Neuron (in vitro differentiated cells): ENCODE measurements at regions not wholly inside any gene's neighbourhood (a gene's known extent, or its start where the extent isn't known, plus 50 kb on each side); places are given as distances from the start of the nearest gene placed in this dataset.
A peak's percentile ranks its signal among the peaks of the same experiment; 100 is the strongest.

Source experiments
- H2AFZ ChIP-seq: one replicate; pipeline ENCODE4 v1.6.1; 2013; ENCODE audit warnings: low read depth, mild to moderate bottlenecking, inconsistent platforms, low read length, moderate library complexity
- H3K27me3 ChIP-seq: one replicate; pipeline ENCODE4 v1.6.1; 2013; ENCODE audit warnings: low read length; ENCODE audit not compliant: insufficient read depth
- H3K36me3 ChIP-seq: one replicate; pipeline ENCODE4 v1.6.1; 2013; ENCODE audit warnings: low read length; ENCODE audit not compliant: insufficient read depth
- H3K4me1 ChIP-seq: one replicate; pipeline ENCODE4 v1.6.1; 2013; ENCODE audit warnings: low read length; ENCODE audit not compliant: insufficient read depth
- H3K4me3 ChIP-seq: 2 replicates; pipeline ENCODE4 v1.5.1; 2013; ENCODE audit warnings: mild to moderate bottlenecking, low read length, moderate library complexity
- H3K9me3 ChIP-seq: one replicate; pipeline ENCODE4 v1.6.1; 2013; ENCODE audit warnings: low read length

DNA sequence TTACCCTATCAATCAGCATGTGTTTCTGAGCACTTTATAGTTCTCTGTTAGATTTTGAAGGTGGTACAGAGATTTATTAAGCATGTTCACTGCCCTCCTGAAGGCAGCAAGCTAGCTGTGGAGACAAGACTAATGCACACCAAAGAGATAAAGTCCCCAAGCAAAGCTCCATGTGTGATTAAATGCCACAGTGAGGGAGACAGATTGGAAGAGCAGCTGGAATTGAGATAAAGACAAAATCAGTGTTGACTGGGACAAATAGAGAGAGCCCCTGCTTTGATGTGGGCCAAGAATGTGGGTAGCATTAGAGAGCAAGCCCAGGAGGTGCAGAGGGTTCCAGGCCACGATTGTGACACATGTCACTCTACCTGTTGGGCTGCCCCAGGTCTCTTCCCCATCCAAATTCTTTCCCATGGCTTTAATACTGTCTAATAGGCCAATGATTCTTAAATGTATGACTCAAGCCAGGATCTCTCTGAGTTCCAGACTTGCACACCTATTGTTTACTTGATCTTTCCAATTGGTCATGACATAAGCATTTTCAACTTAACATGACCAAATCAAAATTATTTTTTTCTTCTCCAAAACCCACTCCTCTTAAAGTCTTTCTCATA, 60.1 kb upstream of the ZC3H12C start:
- Histone ChIP-seq H2AFZ (peak overlapping the region; percentile 59), H3K4me1 (peaks cover 34% of the 10 kb centered on the region), H3K27me3 (no peaks in the 10 kb centered on the region), H3K4me3 (no peak overlapping the region), H3K9me3 (no peaks in the 10 kb centered on the region), H3K36me3 (no peaks in the 10 kb centered on the region)

DNA sequence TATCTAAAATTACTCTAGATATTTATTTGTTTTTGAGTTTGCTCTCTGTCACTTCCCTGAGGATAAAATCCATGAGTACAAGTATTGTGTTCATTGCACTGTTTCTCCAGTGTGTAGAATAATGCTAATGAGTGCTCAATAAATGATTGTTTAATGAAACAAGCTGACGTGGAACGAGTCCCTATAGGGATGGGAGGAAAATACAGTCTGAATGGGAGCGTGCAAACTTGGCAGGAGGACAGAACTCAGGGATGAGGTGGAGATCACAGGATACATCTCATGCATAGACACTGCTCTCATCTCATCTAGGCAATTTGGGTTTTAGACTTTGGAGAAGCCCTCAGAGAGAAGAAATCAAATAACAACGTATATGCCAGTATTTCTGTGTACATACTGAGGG, 58.4 kb upstream of the ZC3H12C start:
- peaks cover 32% of the 10 kb centered on the region for H3K4me1 ChIP-seq
- H3K9me3 ChIP-seq = no peaks in the 10 kb centered on the region
- H2AFZ ChIP-seq = no peak overlapping the region
- no peaks in the 10 kb centered on the region for H3K36me3 ChIP-seq
- no peak overlapping the region for H3K4me3 ChIP-seq
- no peaks in the 10 kb centered on the region for H3K27me3 ChIP-seq

DNA sequence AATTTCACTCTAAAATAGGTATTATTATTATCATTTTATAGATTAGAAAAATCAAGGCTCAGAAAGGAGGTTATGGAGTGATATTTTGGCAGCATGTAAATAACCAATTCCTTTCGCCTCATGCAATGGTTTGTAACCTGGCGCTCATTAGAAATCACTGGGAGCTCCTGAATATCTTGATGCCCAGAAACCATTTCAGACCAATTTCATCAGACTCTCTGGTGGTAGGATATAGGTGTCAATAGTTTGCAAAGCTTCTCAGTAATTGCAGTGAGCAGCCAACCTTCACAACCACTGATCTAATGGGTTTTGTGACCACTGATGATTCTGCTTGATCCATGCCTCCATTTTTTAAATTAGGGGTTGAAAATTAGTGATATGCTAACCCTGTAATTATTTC, 57.8 kb upstream of the ZC3H12C start:
- Histone ChIP-seq H3K4me3 (no peak overlapping the region), H3K9me3 (peaks cover 2% of the 10 kb centered on the region), H3K36me3 (no peaks in the 10 kb centered on the region), H2AFZ (no peak overlapping the region), H3K4me1 (peaks cover 26% of the 10 kb centered on the region), H3K27me3 (no peaks in the 10 kb centered on the region)

DNA sequence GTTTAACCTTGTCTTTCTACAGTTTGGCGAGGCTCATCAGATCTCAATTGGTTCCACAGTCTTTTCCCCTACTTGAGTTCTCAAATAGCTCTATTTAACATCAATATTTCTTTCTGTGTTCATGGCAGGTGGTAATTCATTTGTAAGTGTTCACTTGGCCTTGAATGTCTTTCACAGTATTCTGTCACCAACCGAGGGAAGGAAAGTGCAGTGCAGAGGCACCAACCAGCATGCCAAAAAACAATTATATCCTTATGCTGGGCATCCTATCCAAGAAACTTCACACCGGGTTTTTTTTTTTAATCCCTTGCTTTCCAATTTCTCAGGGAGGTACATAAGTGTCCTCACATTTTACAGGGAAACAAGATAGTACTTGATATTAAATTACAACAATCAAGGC, 55.0 kb upstream of the ZC3H12C start:
- Histone ChIP-seq H3K9me3 (peaks cover 2% of the 10 kb centered on the region), H3K4me1 (peaks cover under 1% of the 10 kb centered on the region), H3K4me3 (no peak overlapping the region), H3K36me3 (no peaks in the 10 kb centered on the region), H2AFZ (no peak overlapping the region), H3K27me3 (no peaks in the 10 kb centered on the region)
